Heart left ventricle (tissue), 13 donors: ENCODE measurements at regions not wholly inside any gene's neighbourhood (a gene's known extent, or its start where the extent isn't known, plus 50 kb on each side); places are given as distances from the start of the nearest gene placed in this dataset.

Experiments
- CTCF ChIP-seq, 12 donors: fragments of 200-600 bp; sonication (generic) in 4 of 12; IDR thresholded peaks; one replicate each; pipeline versions ENCODE4 v1.5.0 to v1.8.0; 2018 to 2022; ENCODE audit warnings: antibody characterized with exemption in 12 of 12, mild to moderate bottlenecking in 5 of 12
- POLR2A ChIP-seq, 2 donors: fragments of 450-650 bp; IDR thresholded peaks; one replicate each; pipeline ENCODE4 v1.6.1; 2017; ENCODE audit warnings: antibody characterized with exemption in 2 of 2, mild to moderate bottlenecking in 2 of 2, moderate library complexity in 2 of 2
- donor health status: ischemic (EF 13 %, LVEDD 7.1; RV severe dilation, severe dysfunction).
- donor health status: DM: no; HTN: yes; CAD: no.
- donor health status: DM: no; HTN: no; CAD: no.
- donor health status: ischemic (EF 25% LVEDD 6.9; RV normal size, moderate dysfunction).
- donor health status: ischemic (EF 25% LVEDD 5.7; RV mildly dilated, moderate dysfunction).
- donor health status: ischemic (EF 35%, LVEDD 5.7; RV mildly dilated, moderate dysfunction).
- donor health status: nonischemic (EF 11% LVEDD 7.7; RV severe dilation, severe dysfunction).
- donor health status: DM: yes; HTN: yes; CAD: no.
- donor health status: PGD.
- donor health status: ischemic (EF 29% LVEDD 5.4; RV normal size, mild dysfunction).
- donor health status: nonischemic (EF 23%, LVEDD 6.1; RV moderate dilation, normal function).

GRCh38 chr11:101792814-101793213 lies 122.0 kb upstream of the CEP126 start:
- TF ChIP-seq CTCF (IDR thresholded peaks at IDR 0.05) = no peak
- no peak for TF ChIP-seq POLR2A (IDR thresholded peaks at IDR 0.05)
